ENCODE measurements at regions not wholly inside any gene's neighbourhood (a gene's known extent, or its start where the extent isn't known, plus 50 kb on each side); places are given as distances from the start of the nearest gene placed in this dataset.
"Not testable (repeated sequence)": the region's sequence is repeated elsewhere in the genome, so short reads cannot be mapped to it uniquely, and the experiment has no call there.

DNA sequence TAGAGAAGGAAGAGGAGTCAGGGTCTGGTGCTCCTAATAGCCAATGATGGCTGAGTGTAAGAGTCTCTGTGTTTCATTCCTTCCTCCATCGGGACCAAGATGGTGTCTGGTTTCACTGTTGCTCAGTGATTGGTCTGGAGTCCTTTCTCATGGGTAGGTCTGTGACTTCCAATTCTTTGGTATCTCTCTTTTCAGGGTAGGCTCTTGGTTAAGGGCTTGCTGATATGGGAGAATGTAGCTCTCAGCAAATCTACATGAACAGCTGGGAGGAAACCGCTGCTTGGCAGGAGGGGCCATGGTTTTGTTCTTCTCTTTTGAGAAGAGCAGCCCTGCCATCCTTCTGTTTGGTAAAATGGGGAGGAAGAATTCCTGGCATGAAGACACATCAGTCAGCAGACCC lies 209.1 kb upstream of the PODXL start:
- DNase-seq (ENCODE audit: low spot score): no peak
- TF ChIP-seq, protein P1, sequence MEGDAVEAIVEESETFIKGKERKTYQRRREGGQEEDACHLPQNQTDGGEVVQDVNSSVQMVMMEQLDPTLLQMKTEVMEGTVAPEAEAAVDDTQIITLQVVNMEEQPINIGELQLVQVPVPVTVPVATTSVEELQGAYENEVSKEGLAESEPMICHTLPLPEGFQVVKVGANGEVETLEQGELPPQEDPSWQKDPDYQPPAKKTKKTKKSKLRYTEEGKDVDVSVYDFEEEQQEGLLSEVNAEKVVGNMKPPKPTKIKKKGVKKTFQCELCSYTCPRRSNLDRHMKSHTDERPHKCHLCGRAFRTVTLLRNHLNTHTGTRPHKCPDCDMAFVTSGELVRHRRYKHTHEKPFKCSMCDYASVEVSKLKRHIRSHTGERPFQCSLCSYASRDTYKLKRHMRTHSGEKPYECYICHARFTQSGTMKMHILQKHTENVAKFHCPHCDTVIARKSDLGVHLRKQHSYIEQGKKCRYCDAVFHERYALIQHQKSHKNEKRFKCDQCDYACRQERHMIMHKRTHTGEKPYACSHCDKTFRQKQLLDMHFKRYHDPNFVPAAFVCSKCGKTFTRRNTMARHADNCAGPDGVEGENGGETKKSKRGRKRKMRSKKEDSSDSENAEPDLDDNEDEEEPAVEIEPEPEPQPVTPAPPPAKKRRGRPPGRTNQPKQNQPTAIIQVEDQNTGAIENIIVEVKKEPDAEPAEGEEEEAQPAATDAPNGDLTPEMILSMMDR (IDR thresholded peaks at IDR 0.05; ENCODE audit: extremely low read depth, missing control alignments): no peak

DNA sequence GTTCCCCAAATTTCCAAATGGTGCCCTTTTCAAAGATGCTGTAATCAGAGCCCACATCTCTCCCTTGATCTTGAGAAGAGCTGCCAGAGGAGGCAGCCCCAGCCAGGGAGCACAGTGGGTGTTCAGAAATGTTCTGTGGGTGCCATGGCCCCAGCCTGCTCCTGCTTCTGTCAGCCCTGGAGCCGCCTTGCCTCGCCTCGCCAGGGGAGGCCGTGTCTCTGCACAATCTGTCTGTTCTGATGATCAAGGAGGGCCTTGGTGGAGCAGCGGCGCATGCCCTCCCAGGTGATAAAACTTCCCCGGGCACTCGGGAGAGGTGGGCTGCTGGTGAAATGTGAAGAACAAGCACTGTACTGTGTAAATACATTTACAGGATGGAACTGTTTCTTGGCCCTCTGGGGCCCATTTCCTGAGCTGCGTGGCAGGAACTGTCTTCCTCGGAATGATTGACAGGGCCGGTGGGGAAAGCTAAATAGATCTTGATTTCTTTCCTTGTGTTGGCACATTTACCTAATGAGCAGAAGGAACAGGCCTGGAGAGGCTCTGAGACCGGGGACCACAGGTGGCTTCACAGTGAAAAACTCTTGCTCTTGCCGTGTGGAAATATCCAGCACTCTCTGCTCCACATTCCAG lies 207.8 kb upstream of the PODXL start:
- no peak for DNase-seq (ENCODE audit: low spot score)
- TF ChIP-seq, protein P1 (IDR thresholded peaks at IDR 0.05; ENCODE audit: extremely low read depth, missing control alignments): no peak

DNA sequence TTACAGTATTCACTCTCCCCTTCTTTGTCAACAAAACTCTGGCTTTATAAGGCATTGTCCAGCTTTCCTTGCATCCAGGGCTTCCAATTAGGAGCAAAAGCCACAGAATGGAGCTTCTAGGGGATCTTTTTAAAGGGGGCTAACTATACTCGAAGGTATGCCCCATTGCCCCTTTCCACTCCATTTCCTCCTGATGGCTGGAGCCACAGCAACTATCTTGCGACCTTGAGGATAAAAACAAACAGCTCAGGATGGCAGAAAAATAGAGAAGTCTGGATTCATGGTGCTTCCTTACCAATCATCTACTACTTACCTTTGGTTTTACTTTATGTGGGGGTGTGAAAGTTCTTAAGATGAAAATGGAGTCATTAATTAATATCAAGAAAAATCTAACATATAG lies 206.3 kb upstream of the PODXL start:
- no peak for DNase-seq (ENCODE audit: low spot score)
- TF ChIP-seq, protein P1 (IDR thresholded peaks at IDR 0.05; ENCODE audit: extremely low read depth, missing control alignments): no peak

DNA sequence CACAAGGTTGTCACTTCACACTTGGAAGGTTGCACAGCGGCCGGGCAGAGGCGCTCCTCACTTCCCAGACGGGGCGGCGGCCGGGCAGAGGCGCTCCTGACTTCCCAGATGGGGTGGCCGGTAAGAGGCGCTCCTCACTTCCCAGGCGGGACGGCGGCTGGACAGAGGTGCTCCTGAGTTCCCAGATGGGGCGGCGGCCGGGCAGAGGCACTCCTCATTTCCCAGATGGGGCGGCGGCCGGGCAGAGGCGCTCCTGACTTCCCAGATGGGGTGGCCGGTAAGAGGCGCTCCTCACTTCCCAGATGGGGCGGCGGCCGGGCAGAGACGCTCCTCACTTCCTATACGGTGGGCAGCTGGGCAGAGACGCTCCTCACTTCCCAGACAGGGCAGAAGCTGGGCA lies 199.4 kb upstream of the PODXL start:
- not testable (repeated sequence) for DNase-seq (ENCODE audit: low spot score)

DNA sequence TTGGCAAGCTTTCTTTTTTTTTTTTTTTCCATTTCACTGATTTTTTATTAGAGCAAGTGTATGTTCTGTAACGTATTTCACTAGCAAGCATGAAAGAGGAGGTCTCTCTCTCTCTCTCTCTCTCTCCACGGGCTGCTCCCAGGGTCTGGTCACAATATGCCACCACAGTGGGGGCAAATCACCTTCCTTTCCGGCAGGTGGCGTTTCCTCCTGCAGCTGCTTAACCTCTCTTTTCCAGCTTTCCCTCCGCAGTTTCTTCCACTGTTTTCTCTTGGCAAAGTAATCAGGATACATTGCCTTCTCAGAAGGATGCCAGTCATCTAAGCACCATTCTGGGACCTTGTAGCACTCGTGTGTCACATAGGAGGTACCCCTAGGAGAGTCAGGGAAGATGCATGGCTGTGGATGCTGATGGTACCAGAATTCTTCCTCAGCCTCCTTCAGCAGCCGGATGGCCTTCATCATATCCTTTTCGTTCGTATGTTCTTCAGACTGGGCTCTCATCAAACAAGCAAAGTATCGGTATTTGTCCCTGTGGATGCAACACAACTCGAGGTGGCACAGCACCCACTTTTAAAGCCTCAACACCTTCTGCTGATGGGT lies 197.3 kb upstream of the PODXL start:
- DNase-seq (ENCODE audit: low spot score): no peak
- TF ChIP-seq, protein P1 (IDR thresholded peaks at IDR 0.05; ENCODE audit: extremely low read depth, missing control alignments): peak; percentile 8

DNA sequence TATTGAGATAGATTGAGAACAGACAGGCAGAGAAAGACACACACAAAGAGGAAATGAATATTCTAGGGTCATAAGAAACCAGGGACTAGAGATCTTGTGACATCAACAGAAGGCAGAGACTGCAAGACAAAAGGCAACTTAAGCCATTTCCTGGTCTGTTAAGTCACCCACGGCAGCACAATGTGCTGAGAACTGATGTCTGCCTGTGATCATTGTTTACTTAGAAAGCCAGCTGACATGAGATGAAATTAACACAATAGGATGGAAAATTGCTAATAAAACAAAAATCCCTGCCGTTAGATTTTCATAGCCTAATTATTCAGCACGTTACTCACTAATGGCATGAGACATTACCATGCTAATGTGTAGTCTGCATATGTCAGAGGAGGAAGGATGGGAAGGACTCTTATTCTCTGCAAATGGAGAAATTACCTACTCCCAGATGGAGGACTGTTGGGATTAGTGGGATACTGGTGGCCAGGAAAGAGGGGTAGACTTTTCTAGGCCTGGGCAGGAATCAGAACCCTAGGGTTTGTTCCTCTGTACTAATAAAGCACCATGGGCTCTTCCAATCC lies 191.3 kb upstream of the PODXL start:
- no peak for DNase-seq (ENCODE audit: low spot score)
- TF ChIP-seq, protein P1 (IDR thresholded peaks at IDR 0.05; ENCODE audit: extremely low read depth, missing control alignments): no peak

DNA sequence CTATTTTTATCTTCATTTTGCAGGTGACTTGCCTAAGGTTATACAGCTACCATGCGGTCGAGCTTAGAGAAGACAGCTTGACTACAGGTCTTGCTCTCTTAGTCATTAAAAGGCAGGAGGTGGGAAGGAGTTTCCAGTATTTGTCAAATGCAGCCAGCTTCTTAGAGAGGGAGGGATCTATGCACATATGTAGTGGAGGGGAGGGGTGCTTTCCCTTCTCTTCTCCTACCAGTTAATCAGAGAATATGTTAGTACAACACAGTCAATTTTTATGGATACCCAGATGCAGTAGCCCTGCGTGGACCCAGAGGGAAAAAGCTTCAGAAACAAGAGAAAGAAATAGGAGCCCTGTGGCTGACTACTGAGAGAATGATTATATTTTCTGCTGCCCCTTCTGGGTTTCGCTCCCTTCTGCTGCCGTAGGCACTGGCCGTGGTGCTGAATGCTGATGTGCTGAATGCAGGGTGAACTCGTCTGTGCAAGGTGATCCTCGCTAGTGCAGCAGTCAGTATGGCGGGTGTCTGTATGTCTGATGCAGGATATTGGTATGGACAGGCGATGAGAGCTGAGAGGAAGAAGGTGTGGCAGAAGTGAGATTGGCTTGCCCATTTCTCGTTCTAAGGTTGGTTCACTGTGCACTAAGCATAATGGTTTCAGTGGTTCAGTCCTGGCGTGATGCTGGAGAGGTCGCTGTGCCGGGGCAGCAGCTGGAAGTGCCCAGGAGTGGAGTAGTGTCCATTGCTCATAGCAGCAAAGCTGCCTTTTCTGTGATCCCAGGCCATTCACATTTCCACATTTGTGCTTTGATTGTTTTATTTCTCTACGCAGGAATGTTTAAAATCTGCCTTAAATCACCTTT lies 189.2 kb upstream of the PODXL start:
- DNase-seq (ENCODE audit: low spot score): no peak
- TF ChIP-seq, protein P1 (IDR thresholded peaks at IDR 0.05; ENCODE audit: extremely low read depth, missing control alignments): no peak
